ENCODE measurements at regions not wholly inside any gene's neighbourhood (a gene's known extent, or its start where the extent isn't known, plus 50 kb on each side); places are given as distances from the start of the nearest gene placed in this dataset.

GRCh38 chr13:100733261-100733660, 58.7 kb upstream of the TMTC4 start:
- intact Hi-C loops (cut with DNase I): no loop called here
- no peak for DNase-seq

GRCh38 chr13:100728201-100728600, 53.6 kb upstream of the TMTC4 start:
- no peaks in the 10 kb centered on the region for H3K9me3 ChIP-seq
- TF ChIP-seq POLR2A (IDR thresholded peaks at IDR 0.05) (no peak), CTCF (IDR thresholded peaks at IDR 0.05) (no peak)
- intact Hi-C loops (cut with DNase I): no loop called here
- ATAC-seq: no peak
- 82% methylated on average over 3 of the region's 5 CpGs for WGBS (ENCODE audit: insufficient coverage, low coverage, low lambda C conversion rate, missing lambda C conversion rate)
- no peak for DNase-seq
- no peaks in the 10 kb centered on the region for H3K27me3 ChIP-seq
- no peak overlapping the region for H3K27ac ChIP-seq
- no peaks in the 10 kb centered on the region for H3K36me3 ChIP-seq
- no peak overlapping the region for H3K4me3 ChIP-seq
- H3K4me1 ChIP-seq: peaks cover 0 to 2% (median under 1%) of the 10 kb centered on the region in 4 donors

More at GRCh38 chr13:100733261-100733660, 58.7 kb upstream of the TMTC4 start:
- no peak overlapping the region for H3K4me3 ChIP-seq
- H3K4me1 ChIP-seq: peaks cover 0 to 25% (median 12%) of the 10 kb centered on the region in 4 donors
- TF ChIP-seq POLR2A (IDR thresholded peaks at IDR 0.05) (no peak), CTCF (IDR thresholded peaks at IDR 0.05) (no peak)
- 87% methylated on average over 3 of the region's 3 CpGs for WGBS (ENCODE audit: insufficient coverage, low coverage, low lambda C conversion rate, missing lambda C conversion rate)
- H3K27me3 ChIP-seq: no peaks in the 10 kb centered on the region
- no peak for ATAC-seq
- peak overlapping the region in 2 of 3 donors; percentile 63 to 80 for H3K27ac ChIP-seq
- H3K9me3 ChIP-seq: no peaks in the 10 kb centered on the region
- no peaks in the 10 kb centered on the region for H3K36me3 ChIP-seq

GRCh38 chr13:100725472-100725871, 50.9 kb upstream of the TMTC4 start:
- intact Hi-C loops (cut with DNase I): no loop called here

GRCh38 chr13:100724568-100724967, 50.0 kb upstream of the TMTC4 start:
- DNase-seq (no peak), ATAC-seq (no peak)
- TF ChIP-seq CTCF (IDR thresholded peaks at IDR 0.05): no peak
- TF ChIP-seq POLR2A (IDR thresholded peaks at IDR 0.05): no peak
- Histone ChIP-seq H3K4me3 (no peak overlapping the region), H3K27me3 (no peaks in the 10 kb centered on the region), H3K9me3 (no peaks in the 10 kb centered on the region), H3K4me1 (peaks cover 0 to 4% (median under 1%) of the 10 kb centered on the region in 4 donors), H3K36me3 (no peaks in the 10 kb centered on the region), H3K27ac (no peak overlapping the region)
- 85% methylated on average over 4 of the region's 4 CpGs for WGBS (ENCODE audit: insufficient coverage, low coverage, low lambda C conversion rate, missing lambda C conversion rate)
- intact Hi-C loops (cut with DNase I): no loop called here

More at GRCh38 chr13:100725472-100725871, 50.9 kb upstream of the TMTC4 start:
- Histone ChIP-seq H3K27me3 (no peaks in the 10 kb centered on the region), H3K27ac (no peak overlapping the region), H3K9me3 (no peaks in the 10 kb centered on the region), H3K36me3 (no peaks in the 10 kb centered on the region), H3K4me3 (no peak overlapping the region), H3K4me1 (peaks cover 0 to 4% (median under 1%) of the 10 kb centered on the region in 4 donors)
- WGBS (ENCODE audit: insufficient coverage, low coverage, low lambda C conversion rate, missing lambda C conversion rate): 80% methylated on average over 6 of the region's 6 CpGs
- no peak for DNase-seq
- TF ChIP-seq CTCF (IDR thresholded peaks at IDR 0.05) (no peak), POLR2A (IDR thresholded peaks at IDR 0.05) (no peak)
- no peak for ATAC-seq
